SK-N-SH (cell line): ENCODE measurements at regions not wholly inside any gene's neighbourhood (a gene's known extent, or its start where the extent isn't known, plus 50 kb on each side); places are given as distances from the start of the nearest gene placed in this dataset.

ENCODE experiments used
- EP300 ChIP-seq, 2 experiments: IDR thresholded peaks; 2 replicates each; pipeline versions ENCODE4 v1.4.0 to v1.6.1; 2012; ENCODE audit warnings: borderline replicate concordance in 1 of 2, low read depth in 1 of 2, low read length in 1 of 2
- GABPA ChIP-seq: IDR thresholded peaks from 2 replicates; pipeline ENCODE4 v1.4.0; 2012; ENCODE audit warnings: low read depth, mild to moderate bottlenecking
- TAF1 ChIP-seq: IDR thresholded peaks from 2 replicates; pipeline ENCODE4 v1.6.1; 2012; ENCODE audit warnings: low read depth, mild to moderate bottlenecking, low read length, moderate library complexity, borderline replicate concordance
- TF ChIP-seq, protein P1 (sequence below): fragments of 200-600 bp; sonication (generic); IDR thresholded peaks from 2 replicates; pipeline ENCODE4 v1.6.1; 2017; ENCODE audit warnings: antibody characterized with exemption, mild to moderate bottlenecking, moderate library complexity

- TF ChIP-seq, protein P1, sequence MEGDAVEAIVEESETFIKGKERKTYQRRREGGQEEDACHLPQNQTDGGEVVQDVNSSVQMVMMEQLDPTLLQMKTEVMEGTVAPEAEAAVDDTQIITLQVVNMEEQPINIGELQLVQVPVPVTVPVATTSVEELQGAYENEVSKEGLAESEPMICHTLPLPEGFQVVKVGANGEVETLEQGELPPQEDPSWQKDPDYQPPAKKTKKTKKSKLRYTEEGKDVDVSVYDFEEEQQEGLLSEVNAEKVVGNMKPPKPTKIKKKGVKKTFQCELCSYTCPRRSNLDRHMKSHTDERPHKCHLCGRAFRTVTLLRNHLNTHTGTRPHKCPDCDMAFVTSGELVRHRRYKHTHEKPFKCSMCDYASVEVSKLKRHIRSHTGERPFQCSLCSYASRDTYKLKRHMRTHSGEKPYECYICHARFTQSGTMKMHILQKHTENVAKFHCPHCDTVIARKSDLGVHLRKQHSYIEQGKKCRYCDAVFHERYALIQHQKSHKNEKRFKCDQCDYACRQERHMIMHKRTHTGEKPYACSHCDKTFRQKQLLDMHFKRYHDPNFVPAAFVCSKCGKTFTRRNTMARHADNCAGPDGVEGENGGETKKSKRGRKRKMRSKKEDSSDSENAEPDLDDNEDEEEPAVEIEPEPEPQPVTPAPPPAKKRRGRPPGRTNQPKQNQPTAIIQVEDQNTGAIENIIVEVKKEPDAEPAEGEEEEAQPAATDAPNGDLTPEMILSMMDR, result no peak
- no peak for TF ChIP-seq GABPA
- peak; percentile 18; the same call in 1 of the 2 replicates for TF ChIP-seq TAF1
- TF ChIP-seq EP300 (IDR thresholded peaks at IDR 0.05; ENCODE audit: borderline replicate concordance in 1 of 2, low read depth in 1 of 2, low read length in 1 of 2), result peak; percentile 2 to 94; a peak in 2 of 4 replicates
These were observed 106.5 kb upstream of the COL5A2 start for GRCh38 chr2:189285962-189286645.
